ENCODE measurements at regions not wholly inside any gene's neighbourhood (a gene's known extent, or its start where the extent isn't known, plus 50 kb on each side); places are given as distances from the start of the nearest gene placed in this dataset.
"Not testable (repeated sequence)": the region's sequence is repeated elsewhere in the genome, so short reads cannot be mapped to it uniquely, and the experiment has no call there.

- DNase-seq (ENCODE audit: low read depth, low spot score) = no peak
- CTCF ChIA-PET = no interaction called here
Measured at GRCh38 chr3:145471976-145472375, 689.0 kb downstream of the PLOD2 start.

GRCh38 chr3:145482735-145483134 is 678.2 kb downstream of the PLOD2 start:
- H3K27ac ChIP-seq (ENCODE audit: low read depth, low read length); H3K27me3 ChIP-seq (ENCODE audit: control insufficient read depth, insufficient read depth, low read length); H3K9me3 ChIP-seq (ENCODE audit: control insufficient read depth, insufficient read depth, low read length); POLR2A ChIA-PET; H3K4me3 ChIP-seq (ENCODE audit: low read depth, low read length); DNase-seq (ENCODE audit: low read depth, low spot score); CTCF ChIA-PET: not testable (repeated sequence)

More at GRCh38 chr3:145471976-145472375, 689.0 kb downstream of the PLOD2 start:
- TF ChIP-seq CTCF (IDR thresholded peaks at IDR 0.05; ENCODE audit: low read depth, low read length) = no peak
- Histone ChIP-seq H3K9me3 (ENCODE audit: control insufficient read depth, insufficient read depth, low read length) (no peaks in the 10 kb centered on the region), H3K27me3 (ENCODE audit: control insufficient read depth, insufficient read depth, low read length) (no peaks in the 10 kb centered on the region), H3K27ac (ENCODE audit: low read depth, low read length) (no peak overlapping the region), H3K4me3 (ENCODE audit: low read depth, low read length) (no peak overlapping the region)
- POLR2A ChIA-PET = no interaction called here

- ChIA-PET POLR2A (no interaction called here), CTCF (no interaction called here)
- H3K9me3 ChIP-seq (ENCODE audit: control insufficient read depth, insufficient read depth, low read length) = no peaks in the 10 kb centered on the region
- no peak overlapping the region for H3K27ac ChIP-seq (ENCODE audit: low read depth, low read length)
- no peaks in the 10 kb centered on the region for H3K27me3 ChIP-seq (ENCODE audit: control insufficient read depth, insufficient read depth, low read length)
- no peak for TF ChIP-seq CTCF (IDR thresholded peaks at IDR 0.05; ENCODE audit: low read depth, low read length)
- H3K4me3 ChIP-seq (ENCODE audit: low read depth, low read length) = no peak overlapping the region
- DNase-seq (ENCODE audit: low read depth, low spot score) = no peak
Measured at GRCh38 chr3:145483992-145484391, 677.0 kb downstream of the PLOD2 start.

GRCh38 chr3:145489011-145489410 is 672.0 kb downstream of the PLOD2 start:
- Histone ChIP-seq H3K4me3 (ENCODE audit: low read depth, low read length) (no peak overlapping the region), H3K27me3 (ENCODE audit: control insufficient read depth, insufficient read depth, low read length) (no peaks in the 10 kb centered on the region), H3K27ac (ENCODE audit: low read depth, low read length) (no peak overlapping the region), H3K9me3 (ENCODE audit: control insufficient read depth, insufficient read depth, low read length) (no peaks in the 10 kb centered on the region)
- ChIA-PET POLR2A (no interaction called here), CTCF (no interaction called here)
- no peak for DNase-seq (ENCODE audit: low read depth, low spot score)
- no peak for TF ChIP-seq CTCF (IDR thresholded peaks at IDR 0.05; ENCODE audit: low read depth, low read length)

GRCh38 chr3:145490088-145491048 is 670.6 kb downstream of the PLOD2 start:
- TF ChIP-seq CTCF (IDR thresholded peaks at IDR 0.05; ENCODE audit: low read depth, low read length) = no peak
- ChIA-PET CTCF (no interaction called here), POLR2A (no interaction called here)
- DNase-seq (ENCODE audit: low read depth, low spot score) = no peak
- Histone ChIP-seq H3K9me3 (ENCODE audit: control insufficient read depth, insufficient read depth, low read length) (no peaks in the 10 kb centered on the region), H3K27me3 (ENCODE audit: control insufficient read depth, insufficient read depth, low read length) (no peaks in the 10 kb centered on the region), H3K27ac (ENCODE audit: low read depth, low read length) (no peak overlapping the region), H3K4me3 (ENCODE audit: low read depth, low read length) (no peak overlapping the region)
